Calu3 (cell line): ENCODE measurements at regions not wholly inside any gene's neighbourhood (a gene's known extent, or its start where the extent isn't known, plus 50 kb on each side); places are given as distances from the start of the nearest gene placed in this dataset.
"Not testable (repeated sequence)": the region's sequence is repeated elsewhere in the genome, so short reads cannot be mapped to it uniquely, and the experiment has no call there.

Experiments
- BruUV-seq: library from RNA; stranded (reverse); fragments of 400-500 nt; replicated peaks from 2 replicates; lab custom pipeline; 2021; lab: Mats Ljungman, UMichigan
- CTCF ChIA-PET: fragments of 300-600 bp; sonication (Branson Sonifier 250); formaldehyde crosslinking; loops from one replicate; lab custom pipeline; 2022; ENCODE audit warnings: antibody characterized with exemption; lab: Charles Lee
- DNase-seq: peaks from one replicate; pipeline ENCODE4 v3.0.0; 2022
- H3K27ac Mint-ChIP-seq: one replicate; pipeline ENCODE4 v1.8.0; 2022; ENCODE audit warnings: mixed read lengths; ENCODE audit not compliant: unreplicated experiment
- H3K27me3 Mint-ChIP-seq: one replicate; pipeline ENCODE4 v1.8.0; 2022; ENCODE audit warnings: mixed read lengths; ENCODE audit not compliant: unreplicated experiment
- H3K36me3 Mint-ChIP-seq: one replicate; pipeline ENCODE4 v1.8.0; 2022; ENCODE audit warnings: mild to moderate bottlenecking, moderate library complexity, mixed read lengths; ENCODE audit not compliant: insufficient read depth, unreplicated experiment
- H3K4me1 Mint-ChIP-seq: one replicate; pipeline ENCODE4 v1.8.0; 2022; ENCODE audit warnings: mild to moderate bottlenecking, low read depth, mixed read lengths; ENCODE audit not compliant: unreplicated experiment
- H3K4me3 Mint-ChIP-seq: one replicate; pipeline ENCODE4 v1.8.0; 2022; ENCODE audit warnings: mild to moderate bottlenecking, low read depth, moderate library complexity, mixed read lengths; ENCODE audit not compliant: unreplicated experiment
- H3K9me3 Mint-ChIP-seq: one replicate; pipeline ENCODE4 v1.8.0; 2022; ENCODE audit warnings: low read depth, mixed read lengths; ENCODE audit not compliant: unreplicated experiment
- CTCF ChIP-seq: fragments of 200-600 bp; IDR thresholded peaks from one replicate; pipeline ENCODE4 v1.8.0; 2022; ENCODE audit warnings: antibody characterized with exemption; ENCODE audit not compliant: unreplicated experiment
- intact Hi-C: fragments of 100-400 bp; cut with micrococcal nuclease; formaldehyde crosslinking; loops from one replicate; pipeline ENCODE4 v1.10.0; 2022; ENCODE audit not compliant: unreplicated experiment

- BruUV-seq: no TSS peak
- intact Hi-C loops: no loop called here
- Mint-ChIP-seq H3K9me3 (peaks cover 4% of the 10 kb centered on the region), H3K4me1 (no peaks in the 10 kb centered on the region), H3K4me3 (no peak overlapping the region), H3K27me3 (peaks cover 12% of the 10 kb centered on the region), H3K27ac (no peak overlapping the region), H3K36me3 (no peaks in the 10 kb centered on the region)
- DNase-seq: no peak
- CTCF ChIA-PET: no interaction called here
- no peak for TF ChIP-seq CTCF
Measured at GRCh38 chr5:2071562-2071961, 188.8 kb upstream of the IRX4 start.

- H3K4me3 Mint-ChIP-seq, H3K27ac Mint-ChIP-seq, BruUV-seq, CTCF ChIA-PET, H3K9me3 Mint-ChIP-seq, intact Hi-C loops, DNase-seq, H3K4me1 Mint-ChIP-seq, H3K36me3 Mint-ChIP-seq: not testable (repeated sequence)
- H3K27me3 Mint-ChIP-seq: peaks cover 12% of the 10 kb centered on the region
Measured at GRCh38 chr5:2070787-2071186, 188.1 kb upstream of the IRX4 start.

GRCh38 chr5:2068531-2068930 lies 185.8 kb upstream of the IRX4 start:
- intact Hi-C loops: no loop called here
- Mint-ChIP-seq H3K27me3 (peaks cover 12% of the 10 kb centered on the region), H3K27ac (no peak overlapping the region), H3K4me3 (no peak overlapping the region), H3K9me3 (peaks cover 4% of the 10 kb centered on the region), H3K36me3 (no peaks in the 10 kb centered on the region), H3K4me1 (no peaks in the 10 kb centered on the region)
- BruUV-seq: no TSS peak
- DNase-seq: no peak
- TF ChIP-seq CTCF: no peak
- CTCF ChIA-PET: no interaction called here

GRCh38 chr5:2066373-2066772 lies 183.6 kb upstream of the IRX4 start:
- Mint-ChIP-seq H3K9me3 (peaks cover 2% of the 10 kb centered on the region), H3K27ac (no peak overlapping the region), H3K36me3 (no peaks in the 10 kb centered on the region), H3K4me3 (no peak overlapping the region), H3K27me3 (peaks cover 12% of the 10 kb centered on the region), H3K4me1 (no peaks in the 10 kb centered on the region)
- TF ChIP-seq CTCF: no peak
- DNase-seq: no peak
- CTCF ChIA-PET: interaction anchor here (0.6 kb wide), 1 partner anchor 187 kb away, joined by 3 read pairs; no protein-coding TSS in a partner anchor
- BruUV-seq: no TSS peak
- intact Hi-C loops: no loop called here

- H3K27me3 Mint-ChIP-seq, H3K9me3 Mint-ChIP-seq, BruUV-seq, H3K4me1 Mint-ChIP-seq, intact Hi-C loops, H3K36me3 Mint-ChIP-seq, CTCF ChIA-PET, H3K27ac Mint-ChIP-seq, DNase-seq, H3K4me3 Mint-ChIP-seq: not testable (repeated sequence)
Measured at GRCh38 chr5:2063380-2063779, 180.7 kb upstream of the IRX4 start.
